ENCODE measurements at regions not wholly inside any gene's neighbourhood (a gene's known extent, or its start where the extent isn't known, plus 50 kb on each side); places are given as distances from the start of the nearest gene placed in this dataset.

GRCh38 chr10:128215733-128216132 lies 89.5 kb upstream of the MKI67 start:
- Histone ChIP-seq H3K4me3 (no peak overlapping the region), H3K9me3 (ENCODE audit: low read depth) (no peaks in the 10 kb centered on the region), H3K4me1 (peaks cover 7% of the 10 kb centered on the region), H3K9ac (no peak overlapping the region), H3K27me3 (peaks cover 18% of the 10 kb centered on the region), H3K79me2 (ENCODE audit: low read depth) (no peaks in the 10 kb centered on the region), H3F3A (ENCODE audit: low read depth) (peaks cover 7% of the 10 kb centered on the region), H2AFZ (replicated peaks) (no peak overlapping the region), H4K20me1 (ENCODE audit: low read depth) (peaks cover 7% of the 10 kb centered on the region), H3K27ac (no peak overlapping the region), H3K4me2 (no peak overlapping the region), H3K36me3 (no peaks in the 10 kb centered on the region)
- TF ChIP-seq EZH2 (IDR thresholded peaks at IDR 0.05): no peak
- no peak for TF ChIP-seq CTCF (IDR thresholded peaks at IDR 0.05)
- no peak for TF ChIP-seq EZH2phosphoT487 (IDR thresholded peaks at IDR 0.05)
- no peak for DNase-seq (ENCODE audit: low spot score)
- Mint-ChIP-seq H3K27me3 (ENCODE audit: insufficient read depth, low read depth) (peaks cover 17% of the 10 kb centered on the region), H3K36me3 (no peaks in the 10 kb centered on the region), H3K4me1 (peaks cover 30% of the 10 kb centered on the region), H3K9me3 (peaks cover 2% of the 10 kb centered on the region), H3K27ac (peak overlapping the region; percentile 47), H3K4me3 (no peak overlapping the region)

- Histone ChIP-seq H3F3A (ENCODE audit: low read depth) (no peaks in the 10 kb centered on the region), H4K20me1 (ENCODE audit: low read depth) (no peaks in the 10 kb centered on the region), H3K4me3 (no peak overlapping the region), H3K9me3 (ENCODE audit: low read depth) (no peaks in the 10 kb centered on the region), H2AFZ (replicated peaks) (no peak overlapping the region), H3K9ac (no peak overlapping the region), H3K4me2 (no peak overlapping the region), H3K4me1 (peaks cover 7% of the 10 kb centered on the region), H3K36me3 (no peaks in the 10 kb centered on the region), H3K27ac (no peak overlapping the region), H3K27me3 (peaks cover 7% of the 10 kb centered on the region), H3K79me2 (ENCODE audit: low read depth) (no peaks in the 10 kb centered on the region)
- peaks cover 14% of the 10 kb centered on the region for H3K27me3 Mint-ChIP-seq (ENCODE audit: insufficient read depth, low read depth)
- peaks cover 29% of the 10 kb centered on the region for H3K4me1 Mint-ChIP-seq
- no peak overlapping the region for H3K4me3 Mint-ChIP-seq
- DNase-seq (ENCODE audit: low spot score): no peak
- TF ChIP-seq EZH2phosphoT487 (IDR thresholded peaks at IDR 0.05) (no peak), EZH2 (IDR thresholded peaks at IDR 0.05) (no peak), CTCF (IDR thresholded peaks at IDR 0.05) (no peak)
- H3K9me3 Mint-ChIP-seq: peaks cover 2% of the 10 kb centered on the region
- no peak overlapping the region for H3K27ac Mint-ChIP-seq
- no peaks in the 10 kb centered on the region for H3K36me3 Mint-ChIP-seq
Observed at GRCh38 chr10:128217136-128217535, 90.9 kb upstream of the MKI67 start.

GRCh38 chr10:128218161-128218560 lies 91.9 kb upstream of the MKI67 start:
- TF ChIP-seq CTCF (IDR thresholded peaks at IDR 0.05): no peak
- TF ChIP-seq EZH2phosphoT487 (IDR thresholded peaks at IDR 0.05): no peak
- TF ChIP-seq EZH2 (IDR thresholded peaks at IDR 0.05): no peak
- Histone ChIP-seq H3K9me3 (ENCODE audit: low read depth) (no peaks in the 10 kb centered on the region), H2AFZ (replicated peaks) (no peak overlapping the region), H4K20me1 (ENCODE audit: low read depth) (no peaks in the 10 kb centered on the region), H3K36me3 (no peaks in the 10 kb centered on the region), H3K79me2 (ENCODE audit: low read depth) (no peaks in the 10 kb centered on the region), H3K4me2 (no peak overlapping the region), H3F3A (ENCODE audit: low read depth) (no peaks in the 10 kb centered on the region), H3K27ac (no peak overlapping the region), H3K27me3 (no peaks in the 10 kb centered on the region), H3K4me3 (no peak overlapping the region), H3K9ac (no peak overlapping the region), H3K4me1 (peaks cover 7% of the 10 kb centered on the region)
- H3K27me3 Mint-ChIP-seq (ENCODE audit: insufficient read depth, low read depth): peaks cover 6% of the 10 kb centered on the region
- peaks cover 20% of the 10 kb centered on the region for H3K4me1 Mint-ChIP-seq
- H3K9me3 Mint-ChIP-seq: peaks cover 2% of the 10 kb centered on the region
- no peaks in the 10 kb centered on the region for H3K36me3 Mint-ChIP-seq
- H3K4me3 Mint-ChIP-seq: no peak overlapping the region
- DNase-seq (ENCODE audit: low spot score): no peak
- no peak overlapping the region for H3K27ac Mint-ChIP-seq
